ENCODE measurements at regions not wholly inside any gene's neighbourhood (a gene's known extent, or its start where the extent isn't known, plus 50 kb on each side); places are given as distances from the start of the nearest gene placed in this dataset.

- TF ChIP-seq POLR2A (IDR thresholded peaks at IDR 0.05) = no peak
- no peak for TF ChIP-seq CTCF (IDR thresholded peaks at IDR 0.05)
Measured at GRCh38 chr14:29421156-29421728, 506.4 kb downstream of the PRKD1 start.

Data from suprapubic skin (tissue), 3 donors.